Prostate gland (tissue), 2 donors: ENCODE measurements at regions not wholly inside any gene's neighbourhood (a gene's known extent, or its start where the extent isn't known, plus 50 kb on each side); places are given as distances from the start of the nearest gene placed in this dataset.
A peak's percentile ranks its signal among the peaks of the same experiment; 100 is the strongest.

Source experiments
- DNase-seq: peaks from one replicate; pipeline ENCODE4 v3.0.0-alpha.2; 2019; ENCODE audit warnings: low spot score
- H3K27ac ChIP-seq, 2 donors: fragments of 200-600 bp; sonication (generic); 2 replicates each; pipeline ENCODE4 v1.5.1; 2017 to 2019
- H3K27me3 ChIP-seq: fragments of 200-600 bp; sonication (generic); replicated peaks from 2 replicates; pipeline ENCODE4 v1.5.1; 2019; ENCODE audit not compliant: insufficient read depth
- H3K36me3 ChIP-seq, 2 donors: fragments of 200-600 bp; sonication (generic); 1 replicate in 1 of 2; 2 replicates in 1 of 2; pipeline versions ENCODE4 v1.5.1 to v1.8.1; 2017 to 2019
- H3K4me1 ChIP-seq: fragments of 200-600 bp; sonication (generic); replicated peaks from 2 replicates; pipeline ENCODE4 v1.5.1; 2019
- H3K4me3 ChIP-seq, 2 donors: fragments of 200-600 bp; sonication (generic); 2 replicates each; pipeline ENCODE4 v1.5.1; 2017 to 2019
- H3K9me3 ChIP-seq: fragments of 200-600 bp; sonication (generic); 2 replicates; pipeline ENCODE4 v1.5.1; 2017
- POLR2A ChIP-seq: fragments of 450-650 bp; IDR thresholded peaks from one replicate; pipeline ENCODE4 v1.6.1; 2016; ENCODE audit warnings: antibody characterized with exemption, mild to moderate bottlenecking
- POLR2AphosphoS5 ChIP-seq: sonication (generic); formaldehyde crosslinking; IDR thresholded peaks from one replicate; pipeline ENCODE4 v1.6.1; 2017; ENCODE audit warnings: antibody characterized with exemption
- WGBS: methylation state at CpG from one replicate; pipeline ENCODE4 v1.1.5; 2018; 5-methylcytosine and 5-hydroxymethylcytosine counted together
- intact Hi-C: fragments of 100-400 bp; cut with DNase I; formaldehyde crosslinking; loops from one replicate; pipeline ENCODE4 v1.14.2; 2022
- TF ChIP-seq, protein P1 (sequence below), 4 experiments: fragments of 200-600 bp in 2 of 4; fragments of 450-650 bp in 2 of 4; sonication (generic) in 2 of 4; IDR thresholded peaks; 1 replicate in 3 of 4; 2 replicates in 1 of 4; pipeline ENCODE4 v1.5.1; 2016 to 2019; ENCODE audit warnings: antibody characterized with exemption in 4 of 4, mild to moderate bottlenecking in 2 of 4, moderate library complexity in 2 of 4

DNA sequence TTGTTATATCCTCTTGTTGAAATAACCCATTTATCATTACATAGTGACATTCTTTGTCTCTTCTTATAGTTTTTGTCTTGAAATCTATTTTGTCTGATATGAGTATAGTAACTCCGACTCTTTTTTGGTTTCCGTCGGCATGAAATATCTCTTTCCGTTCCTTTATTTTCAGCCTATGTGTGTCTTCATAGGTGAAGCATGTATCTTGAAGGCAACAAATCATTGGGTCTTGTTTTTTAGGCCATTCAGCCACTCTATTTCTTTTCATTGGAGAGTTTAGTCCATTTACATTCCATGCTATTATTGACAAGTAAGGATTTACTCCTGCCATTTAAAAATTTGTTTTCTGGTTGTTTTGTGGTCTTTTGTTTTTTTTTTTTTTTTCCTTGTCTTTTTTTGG, 441.9 kb upstream of the KAZN start:
- WGBS, result 99% methylated on average over 4 of the region's 4 CpGs

DNA sequence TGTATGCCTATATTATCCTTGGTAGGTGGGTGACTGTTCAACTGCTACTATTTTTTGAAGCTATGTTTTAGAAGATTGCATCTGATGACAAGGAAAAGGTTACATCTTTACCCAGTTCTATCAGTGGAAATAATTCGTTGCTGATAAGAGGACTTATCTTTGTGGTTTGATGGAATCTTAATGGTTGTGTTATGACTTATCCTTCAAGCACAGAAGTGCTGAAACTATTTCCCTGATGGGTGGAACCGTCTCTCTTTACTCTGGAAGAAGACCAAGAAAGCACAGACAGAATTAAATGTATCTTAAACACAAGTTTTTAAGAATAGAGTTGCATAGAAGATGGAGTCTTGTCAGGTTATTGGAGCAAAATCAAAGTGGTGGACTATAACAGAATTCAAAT, 437.7 kb upstream of the KAZN start:
- Histone ChIP-seq H3K4me3 (no peak overlapping the region), H3K27me3 (no peaks in the 10 kb centered on the region), H3K9me3 (no peaks in the 10 kb centered on the region), H3K4me1 (no peaks in the 10 kb centered on the region), H3K36me3 (no peaks in the 10 kb centered on the region), H3K27ac (no peak overlapping the region)
- intact Hi-C loops, result no loop called here
- DNase-seq, result no peak
- 18% methylated on average over 2 of the region's 2 CpGs for WGBS
- TF ChIP-seq POLR2AphosphoS5, result no peak
- no peak for TF ChIP-seq POLR2A
- TF ChIP-seq, protein P1, sequence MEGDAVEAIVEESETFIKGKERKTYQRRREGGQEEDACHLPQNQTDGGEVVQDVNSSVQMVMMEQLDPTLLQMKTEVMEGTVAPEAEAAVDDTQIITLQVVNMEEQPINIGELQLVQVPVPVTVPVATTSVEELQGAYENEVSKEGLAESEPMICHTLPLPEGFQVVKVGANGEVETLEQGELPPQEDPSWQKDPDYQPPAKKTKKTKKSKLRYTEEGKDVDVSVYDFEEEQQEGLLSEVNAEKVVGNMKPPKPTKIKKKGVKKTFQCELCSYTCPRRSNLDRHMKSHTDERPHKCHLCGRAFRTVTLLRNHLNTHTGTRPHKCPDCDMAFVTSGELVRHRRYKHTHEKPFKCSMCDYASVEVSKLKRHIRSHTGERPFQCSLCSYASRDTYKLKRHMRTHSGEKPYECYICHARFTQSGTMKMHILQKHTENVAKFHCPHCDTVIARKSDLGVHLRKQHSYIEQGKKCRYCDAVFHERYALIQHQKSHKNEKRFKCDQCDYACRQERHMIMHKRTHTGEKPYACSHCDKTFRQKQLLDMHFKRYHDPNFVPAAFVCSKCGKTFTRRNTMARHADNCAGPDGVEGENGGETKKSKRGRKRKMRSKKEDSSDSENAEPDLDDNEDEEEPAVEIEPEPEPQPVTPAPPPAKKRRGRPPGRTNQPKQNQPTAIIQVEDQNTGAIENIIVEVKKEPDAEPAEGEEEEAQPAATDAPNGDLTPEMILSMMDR (IDR thresholded peaks at IDR 0.05), result no peak

More for the DNA sequence above, 441.9 kb upstream of the KAZN start:
- Histone ChIP-seq H3K27me3 (no peaks in the 10 kb centered on the region), H3K9me3 (no peaks in the 10 kb centered on the region), H3K36me3 (no peaks in the 10 kb centered on the region), H3K27ac (no peak overlapping the region), H3K4me1 (no peaks in the 10 kb centered on the region), H3K4me3 (no peak overlapping the region)
- TF ChIP-seq, protein P1 (IDR thresholded peaks at IDR 0.05), result no peak
- TF ChIP-seq POLR2A, result no peak
- no peak for TF ChIP-seq POLR2AphosphoS5
- no peak for DNase-seq
- intact Hi-C loops, result no loop called here

DNA sequence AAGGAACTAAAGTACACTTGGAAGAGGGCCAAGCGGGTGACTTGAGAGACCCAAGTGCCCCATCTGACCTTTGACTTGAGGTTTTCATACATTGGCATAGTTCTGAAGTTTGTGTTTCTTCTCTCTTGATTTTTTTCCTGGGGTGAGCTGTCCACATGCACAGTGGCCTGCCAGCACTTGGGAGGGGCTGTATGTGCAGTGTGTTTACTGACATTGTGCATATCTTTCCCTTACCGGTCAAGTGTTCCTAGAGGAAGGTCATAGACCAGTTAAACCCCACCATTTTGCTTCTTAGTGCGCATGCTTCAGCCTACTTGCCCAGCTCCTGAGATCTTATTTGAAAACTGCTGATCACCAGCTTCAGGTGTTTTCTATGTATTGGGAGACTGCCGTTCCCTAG, 435.2 kb upstream of the KAZN start:
- 95% methylated on average over 4 of the region's 4 CpGs for WGBS
- H3K36me3 ChIP-seq, result no peaks in the 10 kb centered on the region
- intact Hi-C loops, result no loop called here
- no peak overlapping the region for H3K27ac ChIP-seq
- no peak for DNase-seq
- TF ChIP-seq, protein P1 (IDR thresholded peaks at IDR 0.05), result no peak
- TF ChIP-seq POLR2A (no peak), POLR2AphosphoS5 (no peak)
- H3K4me1 ChIP-seq, result no peaks in the 10 kb centered on the region
- no peaks in the 10 kb centered on the region for H3K9me3 ChIP-seq
- no peaks in the 10 kb centered on the region for H3K27me3 ChIP-seq
- no peak overlapping the region for H3K4me3 ChIP-seq

DNA sequence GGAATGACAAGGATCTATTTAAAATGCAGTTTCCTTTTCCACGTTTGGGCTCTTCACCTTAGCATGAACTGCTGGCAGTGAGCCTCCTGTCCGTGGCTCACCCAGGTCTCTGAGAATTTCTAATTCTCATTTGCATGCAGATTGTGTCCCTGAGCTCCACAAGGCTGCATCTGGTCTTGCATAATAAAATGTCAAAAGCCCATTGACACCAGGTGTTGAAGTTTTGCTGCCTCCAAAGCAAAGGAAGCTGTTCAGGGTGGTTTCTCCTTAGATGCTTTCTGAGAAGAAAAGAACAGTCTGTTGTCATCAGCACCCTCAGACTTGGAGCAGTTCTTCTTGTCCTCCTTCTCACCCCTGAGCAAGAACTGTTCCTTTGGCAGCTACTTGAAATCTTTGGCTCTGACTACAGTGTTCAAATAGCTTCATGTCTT, 433.1 kb upstream of the KAZN start:
- Histone ChIP-seq H3K36me3 (no peaks in the 10 kb centered on the region), H3K9me3 (no peaks in the 10 kb centered on the region), H3K27ac (no peak overlapping the region), H3K4me3 (no peak overlapping the region), H3K4me1 (no peaks in the 10 kb centered on the region), H3K27me3 (no peaks in the 10 kb centered on the region)
- intact Hi-C loops, result no loop called here
- DNase-seq, result no peak
- TF ChIP-seq, protein P1 (IDR thresholded peaks at IDR 0.05), result no peak
- no peak for TF ChIP-seq POLR2A
- no peak for TF ChIP-seq POLR2AphosphoS5
- 18% methylated on average over 2 of the region's 2 CpGs for WGBS

DNA sequence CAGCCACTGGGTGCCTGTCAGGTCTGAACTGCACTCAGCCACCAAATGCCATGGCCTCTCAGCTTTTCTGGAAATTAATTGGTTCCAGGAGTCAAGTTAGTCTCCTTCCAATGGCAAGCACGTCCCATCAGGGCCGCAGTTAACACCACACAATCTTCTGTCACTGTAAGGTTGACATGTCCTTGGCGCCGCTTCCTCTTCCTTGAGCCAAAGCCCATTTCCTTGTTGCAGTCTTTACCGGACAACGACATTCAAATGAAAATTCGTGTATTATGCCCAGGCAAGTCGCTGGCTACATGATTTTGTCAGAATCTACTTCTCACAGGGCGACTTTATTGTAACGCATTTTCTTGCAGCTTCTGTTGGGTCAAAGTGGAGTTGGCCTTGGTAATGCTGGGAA, 430.6 kb upstream of the KAZN start:
- Histone ChIP-seq H3K27me3 (no peaks in the 10 kb centered on the region), H3K9me3 (no peaks in the 10 kb centered on the region), H3K4me3 (no peak overlapping the region), H3K36me3 (no peaks in the 10 kb centered on the region), H3K27ac (no peak overlapping the region), H3K4me1 (no peaks in the 10 kb centered on the region)
- intact Hi-C loops, result no loop called here
- WGBS, result 50% methylated on average over 10 of the region's 10 CpGs
- DNase-seq, result peak; percentile 50
- peak; percentile 65 for TF ChIP-seq POLR2AphosphoS5
- no peak for TF ChIP-seq POLR2A
